HepG2 (cell line): ENCODE measurements at regions not wholly inside any gene's neighbourhood (a gene's known extent, or its start where the extent isn't known, plus 50 kb on each side); places are given as distances from the start of the nearest gene placed in this dataset.
A peak's percentile ranks its signal among the peaks of the same experiment; 100 is the strongest.

Experiments
- ATAC-seq: fragments of 200-7000 bp; cut with Tn5 transposase; 3 replicates; pipeline ENCODE4 v1.9.1; 2020; ENCODE audit warnings: mild to moderate bottlenecking, moderate library complexity
- BruUV-seq: library from RNA; stranded (reverse); fragments of 400-500 nt; replicated peaks from 2 replicates; lab custom pipeline; 2021; lab: Mats Ljungman, UMichigan
- CTCF ChIA-PET: fragments of 300-600 bp; formaldehyde crosslinking; extraction: SDS; loops from one replicate; lab custom pipeline; 2021; ENCODE audit warnings: low total read pairs, inconsistent platforms, low intra/inter-chr PET ratio; lab: Yijun Ruan, JAX
- POLR2A ChIA-PET: fragments of 350-600 bp; sonication (Branson Sonifier 250); formaldehyde crosslinking; loops from one replicate; lab custom pipeline; 2020; ENCODE audit warnings: antibody characterized with exemption, inconsistent platforms; lab: Yijun Ruan, JAX
- DNase-seq: peaks from one replicate; pipeline ENCODE4 v3.0.0-alpha.2; 2015; ENCODE audit warnings: low spot score
- FAIRE-seq: peaks from 3 replicates; lab custom pipeline; 2011; peaks lifted over from hg19 to GRCh38; lab: Jason Lieb, UNC
- H2AFZ ChIP-seq: one replicate; pipeline ENCODE4 v1.6.1; 2011; ENCODE audit warnings: low read length, inconsistent platforms
- H3K27ac ChIP-seq: fragments of 300-600 bp; 3 replicates; pipeline ENCODE4 v1.8.0; 2011; ENCODE audit warnings: mixed run types, mild to moderate bottlenecking, mixed read lengths, low read length, inconsistent platforms; ENCODE audit not compliant: insufficient read depth; ENCODE audit errors: extremely low read length
- H3K27me3 ChIP-seq, 2 experiments: fragments of 200-600 bp in 1 of 2; 2 replicates in 1 of 2; 3 replicates in 1 of 2; pipeline versions ENCODE4 v1.6.0 to v1.8.0; 2011; ENCODE audit warnings: low read length in 2 of 2, mild to moderate bottlenecking in 2 of 2, moderate library complexity in 2 of 2, inconsistent platforms in 1 of 2; ENCODE audit not compliant: insufficient read depth in 2 of 2, control insufficient read depth in 1 of 2
- H3K36me3 ChIP-seq, 2 experiments: fragments of 200-600 bp in 1 of 2; replicated peaks in 1 of 2; 2 replicates in 1 of 2; 3 replicates in 1 of 2; pipeline versions ENCODE4 v1.5.1 to v1.8.0; 2011; ENCODE audit warnings: low read length in 2 of 2, inconsistent platforms in 1 of 2; ENCODE audit not compliant: insufficient read depth in 2 of 2, control insufficient read depth in 1 of 2
- H3K4me1 ChIP-seq: 2 replicates; pipeline ENCODE4 v1.5.1; 2012; ENCODE audit warnings: low read length, inconsistent platforms; ENCODE audit not compliant: insufficient read depth
- H3K4me2 ChIP-seq: 2 replicates; pipeline ENCODE4 v1.6.0; 2011; ENCODE audit warnings: low read depth, low read length, inconsistent platforms
- H3K4me3 ChIP-seq, 3 experiments: fragments of 200-600 bp in 1 of 3; sonication (generic), shearing (Covaris generic) in 1 of 3; replicated peaks in 1 of 3; 2 replicates each; pipeline ENCODE4 v1.5.1; 2011 to 2016; ENCODE audit warnings: low read length in 3 of 3, inconsistent platforms in 2 of 3, low read depth in 2 of 3, mild to moderate bottlenecking in 2 of 3, control low read depth in 1 of 3, mixed read lengths in 1 of 3; ENCODE audit not compliant: insufficient read depth in 1 of 3
- H3K79me2 ChIP-seq: one replicate; pipeline ENCODE4 v1.6.1; 2011; ENCODE audit warnings: low read length, inconsistent platforms; ENCODE audit not compliant: insufficient read depth
- H3K9ac ChIP-seq: 2 replicates; pipeline ENCODE4 v1.6.0; 2011; ENCODE audit warnings: mild to moderate bottlenecking, low read depth, low read length, inconsistent platforms; ENCODE audit not compliant: insufficient read depth
- H3K9me3 ChIP-seq: 2 replicates; pipeline ENCODE4 v1.5.1; 2012; ENCODE audit warnings: mild to moderate bottlenecking, low read length
- H4K20me1 ChIP-seq: 2 replicates; pipeline ENCODE4 v1.6.0; 2011; ENCODE audit warnings: inconsistent platforms, mild to moderate bottlenecking, low read length, moderate library complexity; ENCODE audit not compliant: insufficient read depth
- CREB1 ChIP-seq, 2 experiments: fragments of 450-650 bp in 1 of 2; IDR thresholded peaks; 2 replicates each; pipeline ENCODE4 v1.6.1; 2016 to 2017; ENCODE audit warnings: control low read depth in 1 of 2, mild to moderate bottlenecking in 1 of 2, missing compliant biosample characterization in 1 of 2, missing genetic modification characterization in 1 of 2
- RELA ChIP-seq: sonication (generic); formaldehyde crosslinking; IDR thresholded peaks from 2 replicates; pipeline ENCODE4 v1.4.0; 2020; ENCODE audit warnings: missing genetic modification reagents
- WGBS: methylation state at CpG from one replicate; pipeline ENCODE4 v1.1.6; 2017; ENCODE audit warnings: low lambda C conversion rate; 5-methylcytosine and 5-hydroxymethylcytosine counted together
- in situ Hi-C: cut with HindIII; loops from 2 replicates; pipeline ENCODE4 v1.10.0; 2017; ENCODE audit warnings: low pct_unique_long_range_greater_than_20kb; ENCODE audit not compliant: extremely low pct_ligation_motif_present
- intact Hi-C: fragments of 100-400 bp; cut with micrococcal nuclease; formaldehyde crosslinking; loops from one replicate; pipeline ENCODE4 v1.10.0; 2022; ENCODE audit not compliant: unreplicated experiment
- TF ChIP-seq, protein P1 (sequence below): IDR thresholded peaks from 2 replicates; pipeline ENCODE4 v1.6.1; 2016; ENCODE audit warnings: low read depth, missing genetic modification reagents, missing compliant biosample characterization
- TF ChIP-seq, protein P2 (sequence below): IDR thresholded peaks from 2 replicates; pipeline ENCODE4 v1.6.1; 2016; ENCODE audit warnings: missing genetic modification reagents, missing compliant biosample characterization

DNA sequence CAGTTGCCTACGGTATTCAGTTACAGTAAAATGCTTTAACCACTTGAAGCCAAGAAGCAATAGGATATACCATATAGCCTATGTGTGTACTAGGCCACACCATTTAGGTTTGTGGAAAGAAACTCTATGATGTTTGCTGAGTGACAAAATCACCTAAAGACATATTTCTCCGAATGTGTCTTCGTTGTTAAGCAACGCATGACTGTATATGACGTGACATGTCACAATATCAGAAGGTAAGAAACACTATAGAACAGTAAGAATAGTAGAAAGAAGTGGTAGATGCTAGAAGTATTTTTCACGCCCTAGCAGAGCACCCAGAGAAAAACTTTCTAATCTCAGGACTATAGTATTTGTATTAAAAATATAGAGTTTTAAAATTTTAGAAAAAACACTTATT lies 1188.2 kb upstream of the B3GALT2 start:
- Histone ChIP-seq H2AFZ (no peak overlapping the region), H3K4me2 (no peak overlapping the region), H3K4me1 (no peaks in the 10 kb centered on the region), H3K9ac (no peak overlapping the region), H3K9me3 (no peaks in the 10 kb centered on the region), H3K36me3 (no peaks in the 10 kb centered on the region), H3K4me3 (no peak overlapping the region), H3K79me2 (no peaks in the 10 kb centered on the region), H4K20me1 (no peaks in the 10 kb centered on the region), H3K27me3 (no peaks in the 10 kb centered on the region), H3K27ac (no peak overlapping the region)
- no peak for TF ChIP-seq RELA (CRISPR knock-in tag)
- peak; percentile 64 for TF ChIP-seq CREB1 (IDR thresholded peaks at IDR 0.05)
- TF ChIP-seq CREB1 (CRISPR knock-in tag; IDR thresholded peaks at IDR 0.05) = no peak
- ChIA-PET CTCF (no interaction called here), POLR2A (no interaction called here)
- DNase-seq (no peak), ATAC-seq (no peak), FAIRE-seq (no peak)
- WGBS = 12% methylated on average over 6 of the region's 6 CpGs
- no TSS peak for BruUV-seq
- in situ Hi-C loops = no loop called here
- intact Hi-C loops = no loop called here

DNA sequence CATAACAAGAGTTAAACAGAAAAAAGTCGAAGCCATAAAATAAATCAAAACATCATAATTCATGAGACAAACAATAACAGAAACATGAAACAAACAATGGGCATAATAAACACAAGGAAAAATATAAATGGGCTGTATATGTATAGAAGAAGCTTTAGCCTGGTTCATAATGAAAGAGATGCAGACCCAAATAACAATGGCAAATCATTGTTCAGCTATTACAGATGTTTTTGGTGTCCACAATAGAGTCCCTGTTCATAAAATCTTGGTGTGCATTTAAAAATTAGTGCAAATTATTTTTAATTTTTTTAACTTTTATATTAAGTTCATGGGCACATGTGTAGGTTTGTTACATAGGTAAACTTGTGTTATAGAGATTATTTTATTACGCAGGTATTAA lies 1185.9 kb upstream of the B3GALT2 start:
- Histone ChIP-seq H3K4me1 (no peaks in the 10 kb centered on the region), H3K79me2 (no peaks in the 10 kb centered on the region), H2AFZ (no peak overlapping the region), H4K20me1 (no peaks in the 10 kb centered on the region), H3K27me3 (no peaks in the 10 kb centered on the region), H3K9ac (no peak overlapping the region), H3K9me3 (no peaks in the 10 kb centered on the region), H3K36me3 (no peaks in the 10 kb centered on the region), H3K4me3 (no peak overlapping the region), H3K4me2 (no peak overlapping the region), H3K27ac (no peak overlapping the region)
- in situ Hi-C loops = no loop called here
- FAIRE-seq (no peak), ATAC-seq (no peak), DNase-seq (no peak)
- TF ChIP-seq, protein P1, sequence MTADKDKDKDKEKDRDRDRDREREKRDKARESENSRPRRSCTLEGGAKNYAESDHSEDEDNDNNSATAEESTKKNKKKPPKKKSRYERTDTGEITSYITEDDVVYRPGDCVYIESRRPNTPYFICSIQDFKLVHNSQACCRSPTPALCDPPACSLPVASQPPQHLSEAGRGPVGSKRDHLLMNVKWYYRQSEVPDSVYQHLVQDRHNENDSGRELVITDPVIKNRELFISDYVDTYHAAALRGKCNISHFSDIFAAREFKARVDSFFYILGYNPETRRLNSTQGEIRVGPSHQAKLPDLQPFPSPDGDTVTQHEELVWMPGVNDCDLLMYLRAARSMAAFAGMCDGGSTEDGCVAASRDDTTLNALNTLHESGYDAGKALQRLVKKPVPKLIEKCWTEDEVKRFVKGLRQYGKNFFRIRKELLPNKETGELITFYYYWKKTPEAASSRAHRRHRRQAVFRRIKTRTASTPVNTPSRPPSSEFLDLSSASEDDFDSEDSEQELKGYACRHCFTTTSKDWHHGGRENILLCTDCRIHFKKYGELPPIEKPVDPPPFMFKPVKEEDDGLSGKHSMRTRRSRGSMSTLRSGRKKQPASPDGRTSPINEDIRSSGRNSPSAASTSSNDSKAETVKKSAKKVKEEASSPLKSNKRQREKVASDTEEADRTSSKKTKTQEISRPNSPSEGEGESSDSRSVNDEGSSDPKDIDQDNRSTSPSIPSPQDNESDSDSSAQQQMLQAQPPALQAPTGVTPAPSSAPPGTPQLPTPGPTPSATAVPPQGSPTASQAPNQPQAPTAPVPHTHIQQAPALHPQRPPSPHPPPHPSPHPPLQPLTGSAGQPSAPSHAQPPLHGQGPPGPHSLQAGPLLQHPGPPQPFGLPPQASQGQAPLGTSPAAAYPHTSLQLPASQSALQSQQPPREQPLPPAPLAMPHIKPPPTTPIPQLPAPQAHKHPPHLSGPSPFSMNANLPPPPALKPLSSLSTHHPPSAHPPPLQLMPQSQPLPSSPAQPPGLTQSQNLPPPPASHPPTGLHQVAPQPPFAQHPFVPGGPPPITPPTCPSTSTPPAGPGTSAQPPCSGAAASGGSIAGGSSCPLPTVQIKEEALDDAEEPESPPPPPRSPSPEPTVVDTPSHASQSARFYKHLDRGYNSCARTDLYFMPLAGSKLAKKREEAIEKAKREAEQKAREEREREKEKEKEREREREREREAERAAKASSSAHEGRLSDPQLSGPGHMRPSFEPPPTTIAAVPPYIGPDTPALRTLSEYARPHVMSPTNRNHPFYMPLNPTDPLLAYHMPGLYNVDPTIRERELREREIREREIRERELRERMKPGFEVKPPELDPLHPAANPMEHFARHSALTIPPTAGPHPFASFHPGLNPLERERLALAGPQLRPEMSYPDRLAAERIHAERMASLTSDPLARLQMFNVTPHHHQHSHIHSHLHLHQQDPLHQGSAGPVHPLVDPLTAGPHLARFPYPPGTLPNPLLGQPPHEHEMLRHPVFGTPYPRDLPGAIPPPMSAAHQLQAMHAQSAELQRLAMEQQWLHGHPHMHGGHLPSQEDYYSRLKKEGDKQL (CRISPR knock-in tag) = no peak
- TF ChIP-seq, protein P2, sequence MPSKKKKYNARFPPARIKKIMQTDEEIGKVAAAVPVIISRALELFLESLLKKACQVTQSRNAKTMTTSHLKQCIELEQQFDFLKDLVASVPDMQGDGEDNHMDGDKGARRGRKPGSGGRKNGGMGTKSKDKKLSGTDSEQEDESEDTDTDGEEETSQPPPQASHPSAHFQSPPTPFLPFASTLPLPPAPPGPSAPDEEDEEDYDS = no peak
- intact Hi-C loops = no loop called here
- ChIA-PET POLR2A (no interaction called here), CTCF (no interaction called here)
- WGBS = 24% methylated on average over 2 of the region's 2 CpGs
- no TSS peak for BruUV-seq
